ENCODE measurements at regions not wholly inside any gene's neighbourhood (a gene's known extent, or its start where the extent isn't known, plus 50 kb on each side); places are given as distances from the start of the nearest gene placed in this dataset.

DNA sequence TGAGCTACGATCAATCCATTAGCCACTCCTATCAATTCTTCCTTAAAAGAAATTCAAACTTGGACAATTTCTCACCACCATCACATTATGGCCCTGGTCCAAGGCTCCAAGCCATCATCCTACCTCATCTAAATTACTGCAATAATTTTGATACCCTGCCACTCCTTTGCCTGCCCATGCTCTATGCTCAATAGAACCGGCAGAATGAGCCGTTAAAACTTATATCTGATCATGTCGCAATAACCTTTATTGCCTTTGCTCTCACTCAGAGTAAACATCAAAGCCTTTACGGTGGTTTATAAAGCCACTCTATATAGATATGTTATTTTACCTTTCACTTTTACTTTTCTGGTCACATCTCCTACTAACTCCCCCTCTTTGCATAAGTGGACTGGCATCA lies 2392.1 kb upstream of the RAG2 start:
- Histone ChIP-seq H3K36me3 (no peaks in the 10 kb centered on the region), H3K27ac (no peak overlapping the region), H3K4me3 (no peak overlapping the region), H3K27me3 (no peaks in the 10 kb centered on the region), H3K9me3 (ENCODE audit: low read depth) (no peaks in the 10 kb centered on the region), H3K4me1 (ENCODE audit: low read depth) (no peaks in the 10 kb centered on the region)
- TF ChIP-seq, protein P1, sequence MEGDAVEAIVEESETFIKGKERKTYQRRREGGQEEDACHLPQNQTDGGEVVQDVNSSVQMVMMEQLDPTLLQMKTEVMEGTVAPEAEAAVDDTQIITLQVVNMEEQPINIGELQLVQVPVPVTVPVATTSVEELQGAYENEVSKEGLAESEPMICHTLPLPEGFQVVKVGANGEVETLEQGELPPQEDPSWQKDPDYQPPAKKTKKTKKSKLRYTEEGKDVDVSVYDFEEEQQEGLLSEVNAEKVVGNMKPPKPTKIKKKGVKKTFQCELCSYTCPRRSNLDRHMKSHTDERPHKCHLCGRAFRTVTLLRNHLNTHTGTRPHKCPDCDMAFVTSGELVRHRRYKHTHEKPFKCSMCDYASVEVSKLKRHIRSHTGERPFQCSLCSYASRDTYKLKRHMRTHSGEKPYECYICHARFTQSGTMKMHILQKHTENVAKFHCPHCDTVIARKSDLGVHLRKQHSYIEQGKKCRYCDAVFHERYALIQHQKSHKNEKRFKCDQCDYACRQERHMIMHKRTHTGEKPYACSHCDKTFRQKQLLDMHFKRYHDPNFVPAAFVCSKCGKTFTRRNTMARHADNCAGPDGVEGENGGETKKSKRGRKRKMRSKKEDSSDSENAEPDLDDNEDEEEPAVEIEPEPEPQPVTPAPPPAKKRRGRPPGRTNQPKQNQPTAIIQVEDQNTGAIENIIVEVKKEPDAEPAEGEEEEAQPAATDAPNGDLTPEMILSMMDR (IDR thresholded peaks at IDR 0.05; ENCODE audit: low read depth, low read length) = no peak
- DNase-seq (ENCODE audit: low read depth in 1 of 2, low spot score in 1 of 2) = no peak

DNA sequence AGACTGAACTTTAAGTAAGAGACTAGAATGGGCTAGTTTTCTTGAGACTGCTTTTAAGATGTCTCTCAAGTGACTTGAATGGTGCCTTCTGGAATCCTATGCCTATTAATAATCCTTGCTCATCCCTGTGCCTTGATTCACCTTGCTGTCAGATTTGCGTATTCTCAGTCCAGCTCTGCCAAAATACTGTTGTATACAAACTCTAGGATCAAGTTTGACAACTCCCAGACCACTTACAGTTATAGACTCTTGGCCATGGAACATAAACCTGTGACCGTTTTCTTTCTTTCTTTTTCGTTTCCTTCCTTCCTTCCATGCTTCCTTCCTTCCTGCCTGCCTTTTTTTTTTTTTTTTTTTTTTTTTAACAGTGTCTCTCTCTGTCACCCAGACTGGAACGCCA lies 2390.9 kb upstream of the RAG2 start:
- TF ChIP-seq, protein P1 (IDR thresholded peaks at IDR 0.05; ENCODE audit: low read depth, low read length) = no peak
- no peak overlapping the region for H3K27ac ChIP-seq
- H3K4me1 ChIP-seq (ENCODE audit: low read depth) = no peaks in the 10 kb centered on the region
- H3K27me3 ChIP-seq = no peaks in the 10 kb centered on the region
- no peaks in the 10 kb centered on the region for H3K9me3 ChIP-seq (ENCODE audit: low read depth)
- H3K36me3 ChIP-seq = no peaks in the 10 kb centered on the region
- no peak overlapping the region for H3K4me3 ChIP-seq
- no peak for DNase-seq (ENCODE audit: low read depth in 1 of 2, low spot score in 1 of 2)

DNA sequence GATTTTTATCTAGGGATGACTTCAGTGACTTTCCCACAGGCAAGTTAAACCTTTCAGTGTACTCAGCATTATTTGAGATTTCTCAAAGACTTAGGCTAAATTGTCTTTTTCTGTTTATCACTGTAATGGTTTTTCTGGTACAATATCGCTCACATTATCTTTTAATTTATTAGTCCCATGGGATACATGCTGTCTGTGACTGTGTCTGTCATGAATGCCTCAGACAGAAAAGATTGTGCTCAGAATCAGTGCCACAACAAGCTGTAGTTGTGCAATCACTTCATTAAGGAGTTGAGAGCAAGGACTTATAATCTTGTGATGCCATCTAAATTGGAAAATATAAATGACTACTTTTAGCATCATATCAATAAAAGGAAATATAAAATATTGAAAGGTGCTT lies 2374.2 kb upstream of the RAG2 start:
- DNase-seq (ENCODE audit: low read depth in 1 of 2, low spot score in 1 of 2) = no peak
- H3K36me3 ChIP-seq = no peaks in the 10 kb centered on the region
- TF ChIP-seq, protein P1 (IDR thresholded peaks at IDR 0.05; ENCODE audit: low read depth, low read length) = no peak
- no peaks in the 10 kb centered on the region for H3K9me3 ChIP-seq (ENCODE audit: low read depth)
- H3K27ac ChIP-seq = no peak overlapping the region
- H3K27me3 ChIP-seq = no peaks in the 10 kb centered on the region
- H3K4me1 ChIP-seq (ENCODE audit: low read depth) = no peaks in the 10 kb centered on the region
- no peak overlapping the region for H3K4me3 ChIP-seq

DNA sequence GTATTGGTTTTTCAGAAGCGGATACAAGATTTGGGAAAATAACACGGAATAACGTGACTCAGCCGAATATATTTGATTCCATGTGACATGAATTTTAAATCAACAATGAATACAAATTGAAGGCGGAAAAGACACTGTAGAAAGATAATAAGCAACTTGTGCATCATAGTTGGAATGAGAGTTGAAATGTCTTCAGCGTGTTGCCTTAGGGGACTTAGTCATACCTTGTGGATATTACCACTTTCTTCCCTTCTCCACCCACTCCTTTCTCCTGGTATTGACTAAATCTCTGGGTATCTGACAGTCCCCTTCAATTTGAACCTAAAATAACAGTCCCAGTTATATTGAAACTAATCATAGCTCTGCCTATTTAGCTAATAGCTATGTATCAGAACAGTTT lies 2373.1 kb upstream of the RAG2 start:
- no peaks in the 10 kb centered on the region for H3K36me3 ChIP-seq
- TF ChIP-seq, protein P1 (IDR thresholded peaks at IDR 0.05; ENCODE audit: low read depth, low read length) = no peak
- H3K9me3 ChIP-seq (ENCODE audit: low read depth) = no peaks in the 10 kb centered on the region
- no peaks in the 10 kb centered on the region for H3K27me3 ChIP-seq
- H3K4me3 ChIP-seq = no peak overlapping the region
- no peak overlapping the region for H3K27ac ChIP-seq
- DNase-seq (ENCODE audit: low read depth in 1 of 2, low spot score in 1 of 2) = no peak
- no peaks in the 10 kb centered on the region for H3K4me1 ChIP-seq (ENCODE audit: low read depth)

DNA sequence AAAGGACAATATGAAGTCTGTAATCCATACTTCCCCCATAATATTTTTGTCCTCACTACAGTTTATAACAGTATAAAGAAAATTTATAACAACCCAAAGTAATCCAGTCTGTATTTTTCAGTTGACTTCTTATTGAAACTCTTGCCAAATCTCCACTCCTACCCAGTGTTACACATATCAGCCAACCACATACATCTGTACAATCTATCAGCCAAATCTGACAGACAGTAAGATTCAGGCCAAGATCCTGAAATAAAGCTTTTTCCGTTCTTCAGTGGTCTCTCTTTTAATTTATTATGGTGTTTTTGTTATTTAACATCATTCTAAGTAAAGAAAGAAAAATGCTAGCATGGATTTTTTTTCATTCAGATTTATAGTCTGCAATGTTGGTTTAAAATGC lies 2370.9 kb upstream of the RAG2 start:
- Histone ChIP-seq H3K4me1 (ENCODE audit: low read depth) (no peaks in the 10 kb centered on the region), H3K4me3 (no peak overlapping the region), H3K27ac (no peak overlapping the region), H3K9me3 (ENCODE audit: low read depth) (no peaks in the 10 kb centered on the region), H3K36me3 (no peaks in the 10 kb centered on the region), H3K27me3 (no peaks in the 10 kb centered on the region)
- TF ChIP-seq, protein P1 (IDR thresholded peaks at IDR 0.05; ENCODE audit: low read depth, low read length) = no peak
- DNase-seq (ENCODE audit: low read depth in 1 of 2, low spot score in 1 of 2) = no peak

DNA sequence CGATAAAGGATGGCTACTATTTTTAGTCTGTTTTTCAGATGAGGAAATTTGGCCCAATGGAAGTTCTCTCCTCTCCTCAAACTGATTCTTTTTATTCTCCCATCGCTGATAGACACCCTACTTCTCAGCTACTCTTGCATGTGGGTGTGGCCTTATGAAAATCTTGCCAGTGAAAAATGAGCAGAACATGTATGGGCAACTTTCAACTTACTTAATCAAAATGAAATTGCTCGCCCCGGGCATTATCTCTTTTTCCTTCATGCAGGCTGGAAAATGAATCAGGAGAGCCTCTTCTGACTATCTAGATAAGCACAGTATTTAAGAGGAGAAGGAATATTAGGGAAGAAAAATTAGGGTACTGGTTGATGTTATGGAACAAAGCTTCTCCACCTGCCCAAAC lies 2354.7 kb upstream of the RAG2 start:
- no peak overlapping the region for H3K27ac ChIP-seq
- no peaks in the 10 kb centered on the region for H3K36me3 ChIP-seq
- no peaks in the 10 kb centered on the region for H3K9me3 ChIP-seq (ENCODE audit: low read depth)
- H3K27me3 ChIP-seq = no peaks in the 10 kb centered on the region
- TF ChIP-seq, protein P1 (IDR thresholded peaks at IDR 0.05; ENCODE audit: low read depth, low read length) = no peak
- H3K4me3 ChIP-seq = no peak overlapping the region
- DNase-seq (ENCODE audit: low read depth in 1 of 2, low spot score in 1 of 2) = no peak
- peaks cover 5% of the 10 kb centered on the region for H3K4me1 ChIP-seq (ENCODE audit: low read depth)
